Esophagus muscularis mucosa (tissue), 4 donors: ENCODE measurements at regions not wholly inside any gene's neighbourhood (a gene's known extent, or its start where the extent isn't known, plus 50 kb on each side); places are given as distances from the start of the nearest gene placed in this dataset.

ENCODE experiments used
- CTCF ChIP-seq, 3 experiments: fragments of 200-600 bp in 2 of 3; fragments of 450-650 bp in 1 of 3; sonication (generic) in 2 of 3; IDR thresholded peaks; one replicate each; pipeline ENCODE4 v1.5.1; 2017 to 2019; ENCODE audit warnings: antibody characterized with exemption in 3 of 3, mild to moderate bottlenecking in 2 of 3, moderate library complexity in 1 of 3
- EP300 ChIP-seq: sonication (generic); formaldehyde crosslinking; IDR thresholded peaks from one replicate; pipeline ENCODE4 v1.6.1; 2017; ENCODE audit warnings: antibody characterized with exemption
- POLR2A ChIP-seq: fragments of 450-650 bp; IDR thresholded peaks from one replicate; pipeline ENCODE4 v1.6.1; 2017; ENCODE audit warnings: antibody characterized with exemption, moderate library complexity, mild to moderate bottlenecking, low read depth
- POLR2AphosphoS5 ChIP-seq, 2 donors: sonication (generic); formaldehyde crosslinking; IDR thresholded peaks; one replicate each; pipeline ENCODE4 v1.6.1; 2017; ENCODE audit warnings: antibody characterized with exemption in 2 of 2

DNA sequence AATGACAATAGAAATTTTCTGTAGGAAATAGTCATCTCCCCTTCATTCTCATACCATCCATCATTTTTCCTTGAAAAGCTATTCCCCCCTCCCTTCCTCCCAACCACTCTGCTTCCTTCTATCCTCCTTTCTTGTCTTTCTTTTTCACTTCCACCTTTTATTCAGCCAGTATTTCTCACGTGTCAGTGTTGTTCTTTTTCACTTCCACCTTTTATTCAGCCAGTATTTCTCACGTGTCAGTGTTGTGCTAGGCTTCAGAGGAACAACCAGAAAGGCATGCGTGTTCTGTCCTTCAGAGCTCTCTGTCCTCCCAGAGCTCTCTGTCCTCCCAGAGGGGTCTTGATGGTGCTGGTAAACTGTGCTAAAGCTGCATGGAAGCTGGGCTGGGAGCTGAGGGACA is 419.6 kb downstream of the GADD45G start:
- TF ChIP-seq POLR2A (no peak), CTCF (IDR thresholded peaks at IDR 0.05) (no peak), EP300 (no peak), POLR2AphosphoS5 (IDR thresholded peaks at IDR 0.05) (no peak)
